ENCODE measurements at regions not wholly inside any gene's neighbourhood (a gene's known extent, or its start where the extent isn't known, plus 50 kb on each side); places are given as distances from the start of the nearest gene placed in this dataset.

DNA sequence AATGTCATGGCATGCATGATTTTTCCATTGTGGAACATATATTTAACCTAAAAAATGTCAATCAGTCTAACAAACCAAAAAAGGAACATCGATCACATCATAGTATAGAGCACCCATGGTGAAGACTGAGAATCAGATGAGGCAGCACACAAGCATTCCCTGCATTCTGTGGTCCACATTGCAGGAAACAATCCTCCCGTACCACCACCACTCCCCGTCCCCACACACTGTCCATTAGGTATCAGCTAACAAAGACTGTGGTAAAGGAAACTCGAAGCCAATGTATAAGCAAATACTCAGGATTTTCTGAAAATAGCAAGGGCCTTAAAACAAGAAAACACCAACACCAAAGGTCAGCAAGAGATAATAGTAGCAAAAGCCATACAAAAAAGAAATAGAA, 1104.4 kb upstream of the SEMA6A start:
- H3K9me3 ChIP-seq (ENCODE audit: insufficient read depth, low read length): no peaks in the 10 kb centered on the region
- no peak overlapping the region for H2AFZ ChIP-seq (ENCODE audit: low read depth, low read length)
- H3K4me1 ChIP-seq (ENCODE audit: low read length): peaks cover 10% of the 10 kb centered on the region
- H3K9ac ChIP-seq (ENCODE audit: low read length): no peak overlapping the region
- H3K4me3 ChIP-seq (ENCODE audit: low read length): no peak overlapping the region
- no peaks in the 10 kb centered on the region for H4K20me1 ChIP-seq (ENCODE audit: insufficient read depth, low read length)
- TF ChIP-seq, protein P1, sequence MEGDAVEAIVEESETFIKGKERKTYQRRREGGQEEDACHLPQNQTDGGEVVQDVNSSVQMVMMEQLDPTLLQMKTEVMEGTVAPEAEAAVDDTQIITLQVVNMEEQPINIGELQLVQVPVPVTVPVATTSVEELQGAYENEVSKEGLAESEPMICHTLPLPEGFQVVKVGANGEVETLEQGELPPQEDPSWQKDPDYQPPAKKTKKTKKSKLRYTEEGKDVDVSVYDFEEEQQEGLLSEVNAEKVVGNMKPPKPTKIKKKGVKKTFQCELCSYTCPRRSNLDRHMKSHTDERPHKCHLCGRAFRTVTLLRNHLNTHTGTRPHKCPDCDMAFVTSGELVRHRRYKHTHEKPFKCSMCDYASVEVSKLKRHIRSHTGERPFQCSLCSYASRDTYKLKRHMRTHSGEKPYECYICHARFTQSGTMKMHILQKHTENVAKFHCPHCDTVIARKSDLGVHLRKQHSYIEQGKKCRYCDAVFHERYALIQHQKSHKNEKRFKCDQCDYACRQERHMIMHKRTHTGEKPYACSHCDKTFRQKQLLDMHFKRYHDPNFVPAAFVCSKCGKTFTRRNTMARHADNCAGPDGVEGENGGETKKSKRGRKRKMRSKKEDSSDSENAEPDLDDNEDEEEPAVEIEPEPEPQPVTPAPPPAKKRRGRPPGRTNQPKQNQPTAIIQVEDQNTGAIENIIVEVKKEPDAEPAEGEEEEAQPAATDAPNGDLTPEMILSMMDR (IDR thresholded peaks at IDR 0.05; ENCODE audit: low read depth, low read length): no peak
- no peak for TF ChIP-seq EZH2phosphoT487 (IDR thresholded peaks at IDR 0.05; ENCODE audit: low read depth)
- no peaks in the 10 kb centered on the region for H3K36me3 ChIP-seq (replicated peaks; ENCODE audit: low read depth, low read length)
- H3K27ac ChIP-seq (ENCODE audit: low read length): no peak overlapping the region
- H3K27me3 ChIP-seq (ENCODE audit: low read depth, low read length): no peaks in the 10 kb centered on the region
- H3K79me2 ChIP-seq (ENCODE audit: low read length): no peaks in the 10 kb centered on the region
- H3K4me2 ChIP-seq (ENCODE audit: low read length): no peak overlapping the region

DNA sequence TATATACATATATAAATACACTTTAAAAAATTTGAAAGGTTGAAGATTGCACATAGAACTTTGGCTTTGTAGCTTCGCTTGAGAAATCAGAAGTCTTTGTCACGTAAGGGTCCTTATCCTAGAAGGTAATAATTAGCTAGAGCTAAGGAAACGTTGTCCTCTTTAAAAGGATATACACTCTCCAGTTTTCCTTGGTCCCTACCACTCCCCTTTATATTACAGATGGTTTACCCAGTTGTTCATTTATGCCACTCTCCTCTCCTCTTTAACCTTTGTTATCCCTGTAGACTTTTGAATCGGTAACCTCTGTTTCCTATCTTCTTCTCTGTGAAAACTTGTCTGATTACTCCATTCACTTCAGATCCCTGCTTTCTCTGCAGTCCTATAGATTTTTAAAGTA, 1101.0 kb upstream of the SEMA6A start:
- H3K9me3 ChIP-seq (ENCODE audit: insufficient read depth, low read length): no peaks in the 10 kb centered on the region
- no peaks in the 10 kb centered on the region for H4K20me1 ChIP-seq (ENCODE audit: insufficient read depth, low read length)
- no peaks in the 10 kb centered on the region for H3K4me1 ChIP-seq (ENCODE audit: low read length)
- no peak overlapping the region for H3K9ac ChIP-seq (ENCODE audit: low read length)
- H3K4me3 ChIP-seq (ENCODE audit: low read length): no peak overlapping the region
- no peaks in the 10 kb centered on the region for H3K79me2 ChIP-seq (ENCODE audit: low read length)
- H2AFZ ChIP-seq (ENCODE audit: low read depth, low read length): no peak overlapping the region
- no peak overlapping the region for H3K27ac ChIP-seq (ENCODE audit: low read length)
- H3K27me3 ChIP-seq (ENCODE audit: low read depth, low read length): no peaks in the 10 kb centered on the region
- no peak overlapping the region for H3K4me2 ChIP-seq (ENCODE audit: low read length)
- TF ChIP-seq, protein P1 (IDR thresholded peaks at IDR 0.05; ENCODE audit: low read depth, low read length): no peak
- TF ChIP-seq EZH2phosphoT487 (IDR thresholded peaks at IDR 0.05; ENCODE audit: low read depth): no peak
- H3K36me3 ChIP-seq (replicated peaks; ENCODE audit: low read depth, low read length): no peaks in the 10 kb centered on the region

GRCh38 chr5:117671551-117671950, 1096.9 kb upstream of the SEMA6A start:
- Histone ChIP-seq H3K4me3 (ENCODE audit: low read length) (no peak overlapping the region), H2AFZ (ENCODE audit: low read depth, low read length) (no peak overlapping the region), H3K4me1 (ENCODE audit: low read length) (no peaks in the 10 kb centered on the region), H3K4me2 (ENCODE audit: low read length) (no peak overlapping the region), H3K79me2 (ENCODE audit: low read length) (no peaks in the 10 kb centered on the region), H3K36me3 (replicated peaks; ENCODE audit: low read depth, low read length) (no peaks in the 10 kb centered on the region), H3K9ac (ENCODE audit: low read length) (no peak overlapping the region), H3K27me3 (ENCODE audit: low read depth, low read length) (no peaks in the 10 kb centered on the region), H4K20me1 (ENCODE audit: insufficient read depth, low read length) (no peaks in the 10 kb centered on the region), H3K9me3 (ENCODE audit: insufficient read depth, low read length) (no peaks in the 10 kb centered on the region), H3K27ac (ENCODE audit: low read length) (no peak overlapping the region)
- no peak for TF ChIP-seq EZH2phosphoT487 (IDR thresholded peaks at IDR 0.05; ENCODE audit: low read depth)
- TF ChIP-seq, protein P1 (IDR thresholded peaks at IDR 0.05; ENCODE audit: low read depth, low read length): no peak

DNA sequence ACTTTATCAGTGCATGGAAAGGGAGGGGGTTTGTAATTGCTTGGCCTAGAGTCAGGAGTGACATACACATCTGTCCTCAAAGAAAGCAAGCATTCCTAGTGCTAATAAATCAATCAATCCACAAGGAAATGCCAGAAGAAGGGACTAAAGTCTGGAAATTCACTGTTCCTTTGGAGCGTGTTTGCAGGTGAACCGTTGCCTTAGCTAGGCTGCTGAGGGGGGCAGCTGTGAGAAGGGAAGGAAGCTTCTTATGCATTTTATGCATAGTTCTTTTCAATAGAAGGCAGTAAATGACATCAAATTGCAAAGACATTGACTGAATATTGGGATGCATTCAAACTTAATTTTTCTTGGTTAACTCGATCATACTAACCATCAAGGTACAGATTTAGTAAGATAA, 1092.5 kb upstream of the SEMA6A start:
- H3K4me3 ChIP-seq (ENCODE audit: low read length): no peak overlapping the region
- no peaks in the 10 kb centered on the region for H4K20me1 ChIP-seq (ENCODE audit: insufficient read depth, low read length)
- no peaks in the 10 kb centered on the region for H3K9me3 ChIP-seq (ENCODE audit: insufficient read depth, low read length)
- H3K9ac ChIP-seq (ENCODE audit: low read length): no peak overlapping the region
- no peaks in the 10 kb centered on the region for H3K27me3 ChIP-seq (ENCODE audit: low read depth, low read length)
- H3K36me3 ChIP-seq (replicated peaks; ENCODE audit: low read depth, low read length): no peaks in the 10 kb centered on the region
- no peak for TF ChIP-seq EZH2phosphoT487 (IDR thresholded peaks at IDR 0.05; ENCODE audit: low read depth)
- TF ChIP-seq, protein P1 (IDR thresholded peaks at IDR 0.05; ENCODE audit: low read depth, low read length): no peak
- no peak overlapping the region for H3K27ac ChIP-seq (ENCODE audit: low read length)
- no peak overlapping the region for H3K4me2 ChIP-seq (ENCODE audit: low read length)
- no peak overlapping the region for H2AFZ ChIP-seq (ENCODE audit: low read depth, low read length)
- no peaks in the 10 kb centered on the region for H3K4me1 ChIP-seq (ENCODE audit: low read length)
- no peaks in the 10 kb centered on the region for H3K79me2 ChIP-seq (ENCODE audit: low read length)

Measured in OCI-LY3 (cell line).